GM21390 (cell line): ENCODE measurements at regions not wholly inside any gene's neighbourhood (a gene's known extent, or its start where the extent isn't known, plus 50 kb on each side); places are given as distances from the start of the nearest gene placed in this dataset.
A peak's percentile ranks its signal among the peaks of the same experiment; 100 is the strongest.

Experiments used
- ATAC-seq: cut with Tn5 transposase; IDR thresholded peaks from one replicate; pipeline ENCODE4 v1.9.1; 2021; ENCODE audit not compliant: unreplicated experiment

DNA sequence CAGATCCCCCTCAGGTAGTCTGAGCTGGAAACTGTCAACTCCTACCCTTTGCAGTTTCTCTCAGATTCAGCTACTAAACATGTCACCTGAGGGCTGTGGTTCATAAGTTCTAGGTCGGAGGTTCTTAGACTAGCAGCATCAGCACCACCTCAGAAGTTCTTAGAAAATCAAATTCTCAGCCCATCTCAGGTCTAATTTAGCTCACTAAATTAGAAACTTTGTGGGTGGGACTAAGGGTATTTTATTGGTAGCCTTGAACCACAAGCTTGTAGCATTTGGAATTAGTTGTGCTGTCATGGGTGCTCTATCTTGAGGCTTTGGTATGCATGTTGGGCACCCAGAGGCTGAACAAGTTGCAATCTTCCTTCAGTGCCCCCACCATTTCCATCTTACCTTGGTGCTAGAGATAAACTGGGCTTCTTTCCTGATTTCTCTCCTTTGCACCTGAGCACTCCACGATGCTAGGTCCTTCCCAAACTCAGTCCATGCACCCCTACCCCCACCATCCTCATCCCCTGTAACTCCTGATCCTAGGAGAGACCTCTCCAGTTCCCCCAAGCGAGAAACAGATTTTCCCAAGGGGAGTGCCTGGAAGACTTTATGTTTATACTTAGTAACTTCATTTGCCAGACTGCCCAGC lies 54.2 kb downstream of the S1PR1 start:
- no peak for ATAC-seq

- ATAC-seq: no peak
Measured at GRCh38 chr1:101291562-101292380, 55.0 kb downstream of the S1PR1 start.

GRCh38 chr1:101293461-101294051 lies 56.7 kb downstream of the S1PR1 start:
- peak; percentile 46 for ATAC-seq

DNA sequence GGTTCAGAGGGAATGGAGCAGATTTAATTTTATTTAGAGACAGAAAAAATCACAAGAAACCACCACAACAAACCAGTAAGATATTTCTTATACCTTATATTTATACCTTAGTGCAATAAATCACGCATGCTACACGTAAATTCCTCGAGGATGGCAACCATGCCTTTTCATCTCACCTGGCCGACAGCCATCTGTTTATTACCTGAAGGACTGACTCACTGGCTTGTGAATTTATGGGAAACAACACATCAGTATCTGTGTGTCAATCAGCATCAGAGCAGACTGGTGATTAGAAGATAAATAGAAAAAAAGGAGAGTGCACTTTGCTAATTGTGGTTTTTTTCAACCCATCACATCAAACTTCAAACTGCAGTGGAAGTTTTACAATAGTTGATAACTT lies 58.4 kb downstream of the S1PR1 start:
- ATAC-seq: no peak

DNA sequence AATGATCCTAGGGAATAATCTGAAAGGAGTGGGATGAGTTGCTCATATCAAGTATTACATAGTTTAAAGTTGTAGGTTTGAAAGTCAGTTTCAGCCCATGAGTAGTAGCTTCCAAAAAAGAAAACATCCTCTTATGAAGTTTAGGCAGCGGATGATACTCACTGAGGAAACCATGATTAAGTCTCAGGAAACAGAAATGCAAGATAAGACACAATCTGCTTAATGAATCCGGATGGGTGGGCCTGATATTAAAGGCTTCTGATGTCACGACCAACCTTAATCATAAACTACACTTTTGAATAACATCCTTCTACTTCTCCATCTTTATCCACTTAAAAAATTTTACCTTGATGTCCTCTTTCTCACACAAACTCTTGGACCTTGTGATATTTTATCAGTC lies 61.8 kb downstream of the S1PR1 start:
- ATAC-seq: no peak

- ATAC-seq: no peak
Measured at GRCh38 chr1:101299141-101299540, 62.3 kb downstream of the S1PR1 start.

DNA sequence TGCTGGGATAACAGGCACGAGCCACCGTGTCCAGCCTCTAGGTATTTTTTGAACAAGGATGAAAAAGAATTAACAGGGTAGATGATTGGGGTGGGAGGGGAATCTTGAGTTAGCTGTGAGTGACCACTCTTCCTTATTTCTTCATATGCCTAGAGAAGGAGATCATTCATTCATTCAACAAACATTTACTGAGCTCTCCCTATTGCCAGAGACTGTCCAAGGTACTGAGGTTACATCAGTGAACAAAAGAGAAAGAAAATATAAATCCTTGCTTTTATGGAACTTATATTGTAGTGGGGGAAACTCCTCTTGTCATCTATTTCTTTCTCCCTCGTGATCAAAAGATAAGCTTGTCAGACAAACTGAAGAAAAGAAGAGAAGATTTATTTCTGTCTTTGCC lies 62.9 kb downstream of the S1PR1 start:
- ATAC-seq: no peak

DNA sequence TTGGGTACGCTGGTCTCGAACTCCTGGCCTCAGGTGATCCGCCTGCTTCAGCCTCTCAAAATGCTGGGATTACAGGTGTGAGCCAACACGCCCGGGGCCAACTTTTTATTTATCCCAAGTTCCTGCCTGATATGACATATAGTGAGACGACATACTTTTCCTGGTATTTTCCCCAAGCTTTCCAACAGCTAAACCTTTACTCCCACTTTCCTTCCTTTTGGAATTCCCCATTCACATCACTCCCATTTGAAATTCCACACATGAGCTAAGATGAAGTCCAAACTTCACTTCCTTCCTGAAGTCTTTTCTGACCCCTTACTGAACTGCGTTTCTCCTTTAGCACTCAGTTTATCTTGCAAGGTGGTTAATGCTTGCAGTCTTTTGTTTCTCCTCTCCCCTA lies 64.1 kb downstream of the S1PR1 start:
- no peak for ATAC-seq

- ATAC-seq: no peak
Measured at GRCh38 chr1:101301446-101302057, 64.7 kb downstream of the S1PR1 start.

DNA sequence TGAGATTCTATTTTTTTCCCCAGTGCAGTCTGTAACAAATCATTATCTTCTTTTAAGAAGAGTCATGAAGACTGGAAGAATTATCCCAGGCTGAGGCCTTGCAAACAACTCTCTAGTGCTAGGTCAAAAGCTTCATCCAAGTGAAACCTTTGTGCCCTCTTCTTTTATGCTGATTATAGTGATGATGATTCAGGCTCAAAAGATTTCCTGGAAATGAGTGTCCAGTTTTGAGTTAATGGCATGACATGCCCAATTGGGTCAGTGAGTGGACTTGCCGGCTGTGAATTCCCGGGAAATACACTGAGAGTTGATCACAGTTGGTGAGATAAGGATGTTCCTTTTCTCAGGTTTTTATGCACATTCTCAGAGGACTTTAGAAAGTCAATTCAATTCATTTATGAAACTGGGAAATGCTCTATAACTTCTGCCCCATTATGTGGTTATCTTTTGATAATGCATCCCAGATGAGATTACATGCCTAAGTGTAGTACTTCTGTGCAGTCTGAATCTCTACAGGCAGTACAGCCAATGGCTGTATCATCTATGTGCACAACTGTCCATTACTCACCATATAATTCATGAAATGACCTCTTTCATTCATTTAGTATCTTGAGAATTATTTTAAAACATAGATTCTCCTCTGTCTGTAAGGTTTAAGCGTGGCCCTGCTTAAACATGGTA lies 66.2 kb downstream of the S1PR1 start:
- no peak for ATAC-seq

DNA sequence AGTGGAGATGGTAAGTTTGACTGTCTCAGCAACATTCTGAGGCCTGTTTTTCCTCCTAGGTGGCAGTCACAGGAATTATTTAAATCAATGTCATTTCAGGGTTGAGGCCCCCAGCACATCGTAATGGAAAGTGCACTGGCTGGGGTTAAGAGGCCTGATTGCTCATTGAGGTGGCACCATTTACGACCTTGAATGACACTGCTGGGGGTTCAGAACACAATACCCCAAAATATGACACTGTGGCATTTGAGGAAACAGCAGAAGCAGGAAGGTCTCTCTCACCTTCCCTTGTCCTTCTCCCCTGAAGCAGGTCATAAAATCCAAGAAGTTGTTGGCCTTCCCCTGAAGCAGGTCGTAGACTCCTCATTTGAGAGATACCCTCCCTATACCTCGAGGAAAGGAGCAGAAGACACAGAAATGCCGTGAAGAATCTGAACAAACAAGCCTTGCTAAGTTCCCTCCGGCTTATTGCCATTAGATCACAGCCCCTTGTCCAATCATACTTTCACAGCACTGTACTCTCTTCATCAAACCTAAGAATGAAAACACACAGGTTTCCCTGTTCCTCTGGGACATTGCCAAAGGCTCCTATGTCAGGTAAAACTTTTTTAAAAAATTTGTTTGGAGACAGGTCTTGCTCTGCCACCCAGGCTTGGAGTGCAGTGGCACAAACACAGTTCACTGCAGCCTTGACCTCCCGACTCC lies 71.3 kb downstream of the S1PR1 start:
- no peak for ATAC-seq

DNA sequence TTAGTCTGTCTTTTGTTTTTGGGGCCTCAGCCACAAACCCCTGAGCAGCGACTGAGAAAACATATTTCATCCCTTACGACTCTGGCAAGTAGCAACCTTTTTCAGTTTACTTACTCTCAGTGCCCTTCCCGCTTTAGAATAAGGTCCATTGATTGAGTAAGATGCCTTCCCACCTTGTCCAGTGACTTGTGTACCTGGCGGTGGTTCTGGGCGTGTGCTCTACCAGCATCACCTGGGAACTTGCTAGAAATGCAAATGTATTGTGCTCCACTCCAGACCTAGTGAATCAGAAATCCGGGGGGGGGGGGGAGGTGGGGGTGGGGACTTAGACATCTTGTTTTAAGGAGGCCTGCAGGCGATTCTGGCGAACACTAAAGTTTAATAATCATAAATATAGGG lies 72.1 kb downstream of the S1PR1 start:
- no peak for ATAC-seq

GRCh38 chr1:101309334-101310311 lies 72.8 kb downstream of the S1PR1 start:
- peak; percentile 54 for ATAC-seq

GRCh38 chr1:101310506-101310905 lies 73.7 kb downstream of the S1PR1 start:
- ATAC-seq: no peak

DNA sequence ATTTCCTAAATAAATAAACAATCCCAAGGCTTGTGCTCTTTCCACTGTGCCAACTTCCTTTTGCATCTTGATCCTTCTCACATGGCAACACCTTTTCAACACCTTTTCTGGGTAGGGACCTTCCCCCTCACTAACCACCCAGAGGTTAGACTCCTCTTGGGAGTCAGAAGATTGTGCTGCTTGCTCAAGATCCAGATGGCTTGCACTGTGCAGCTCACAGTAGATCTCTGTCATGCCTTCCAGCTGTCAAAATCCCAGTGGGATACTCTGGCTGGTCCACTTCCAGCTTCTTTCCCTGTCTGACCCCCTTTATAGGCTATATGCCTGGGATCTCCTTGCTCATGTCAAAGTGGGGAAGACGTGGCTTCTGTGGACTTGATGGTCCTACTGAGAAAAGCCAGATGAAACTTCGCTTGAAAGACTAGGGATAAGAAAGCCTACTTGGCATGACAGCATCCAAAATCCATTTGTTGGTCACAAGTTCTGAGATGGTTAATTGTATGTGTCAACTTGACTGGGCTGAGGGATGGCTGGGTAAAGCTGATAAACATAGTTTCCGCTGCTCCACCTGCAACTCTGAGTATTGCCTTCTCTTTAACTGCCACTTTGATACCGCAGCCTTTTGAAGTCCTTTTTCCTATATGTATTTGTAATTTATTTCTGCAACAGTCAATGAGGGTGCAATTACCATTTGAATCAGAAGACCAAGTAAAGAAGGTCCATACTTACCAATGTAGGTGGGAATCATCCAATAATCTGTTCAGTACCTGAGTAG lies 74.5 kb downstream of the S1PR1 start:
- no peak for ATAC-seq

DNA sequence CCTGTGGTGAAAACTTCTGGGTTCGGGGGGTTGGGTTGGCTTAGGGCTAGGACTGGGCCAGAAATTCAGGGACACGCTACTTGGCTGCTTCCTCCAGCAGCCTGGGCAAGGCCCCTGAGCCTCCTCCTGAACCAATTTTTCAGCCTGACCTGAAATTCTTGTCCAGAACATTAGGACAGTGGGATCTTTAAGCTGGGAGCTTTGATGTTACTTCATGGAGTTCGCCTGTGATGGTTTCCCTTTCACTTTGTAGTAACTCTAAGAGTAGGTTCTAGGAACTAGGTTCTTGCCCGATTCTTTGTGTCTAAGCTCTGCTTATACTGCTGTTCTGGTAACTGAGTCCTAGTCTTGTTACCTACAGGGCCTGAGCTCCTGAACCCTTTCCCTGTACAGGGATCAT lies 75.3 kb downstream of the S1PR1 start:
- ATAC-seq: peak; percentile 22

- ATAC-seq: no peak
Measured at GRCh38 chr1:101313356-101313755, 76.5 kb downstream of the S1PR1 start.

GRCh38 chr1:101314244-101314643 lies 77.4 kb downstream of the S1PR1 start:
- peak; percentile 30 for ATAC-seq

DNA sequence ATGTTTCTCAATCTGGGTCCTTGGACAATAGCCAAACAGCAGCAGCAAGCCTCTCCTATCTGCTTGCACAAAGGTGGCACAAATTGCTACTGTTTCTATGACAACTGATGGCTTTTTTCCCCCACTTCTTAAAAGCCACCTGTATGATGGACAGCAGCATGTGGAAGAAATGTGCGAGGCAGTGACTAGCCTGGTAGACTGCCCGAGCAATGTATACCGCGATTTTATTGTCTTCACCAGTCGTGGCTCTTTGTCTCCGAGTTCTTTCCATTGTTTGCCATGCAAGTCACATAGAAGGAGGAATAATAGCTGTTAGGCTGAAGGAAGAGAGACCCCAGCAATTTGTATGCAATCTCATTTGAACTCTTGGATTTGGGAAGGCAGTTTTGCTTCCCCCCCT lies 79.4 kb downstream of the S1PR1 start:
- ATAC-seq: no peak
